AG09319 (cell line): ENCODE measurements at regions not wholly inside any gene's neighbourhood (a gene's known extent, or its start where the extent isn't known, plus 50 kb on each side); places are given as distances from the start of the nearest gene placed in this dataset.
"Not testable (repeated sequence)": the region's sequence is repeated elsewhere in the genome, so short reads cannot be mapped to it uniquely, and the experiment has no call there.

Experiments
- DNase-seq: peaks from one replicate; pipeline ENCODE4 v3.0.0-alpha.2; 2010; ENCODE audit warnings: low read depth; ENCODE audit errors: extremely low read depth
- CTCF ChIP-seq: IDR thresholded peaks from 2 replicates; pipeline ENCODE4 v1.5.1; 2011; ENCODE audit warnings: low read depth, mild to moderate bottlenecking, inconsistent platforms, low read length, moderate library complexity

GRCh38 chr4:130995988-130996387 is 1900.0 kb downstream of the C4orf33 start:
- TF ChIP-seq CTCF = no peak
- no peak for DNase-seq

DNA sequence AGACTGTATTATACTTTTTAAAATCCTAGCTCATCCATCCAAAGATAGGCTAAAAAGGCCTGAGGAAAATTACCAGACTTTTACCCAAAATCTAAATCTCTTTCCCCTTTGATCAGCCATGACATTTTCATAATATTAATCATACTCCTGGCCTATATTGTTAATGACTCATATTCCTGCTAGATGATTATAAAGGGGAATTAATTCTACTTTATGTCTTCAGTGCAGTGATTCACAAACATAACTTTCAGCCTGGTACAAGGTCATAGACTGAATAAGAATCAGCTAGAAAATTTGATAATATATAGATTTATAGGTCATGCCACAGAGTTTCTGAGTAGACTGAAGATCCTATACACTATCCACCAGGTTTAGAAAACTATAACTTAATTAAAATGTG is 1905.4 kb downstream of the C4orf33 start:
- no peak for TF ChIP-seq CTCF
- DNase-seq = no peak

DNA sequence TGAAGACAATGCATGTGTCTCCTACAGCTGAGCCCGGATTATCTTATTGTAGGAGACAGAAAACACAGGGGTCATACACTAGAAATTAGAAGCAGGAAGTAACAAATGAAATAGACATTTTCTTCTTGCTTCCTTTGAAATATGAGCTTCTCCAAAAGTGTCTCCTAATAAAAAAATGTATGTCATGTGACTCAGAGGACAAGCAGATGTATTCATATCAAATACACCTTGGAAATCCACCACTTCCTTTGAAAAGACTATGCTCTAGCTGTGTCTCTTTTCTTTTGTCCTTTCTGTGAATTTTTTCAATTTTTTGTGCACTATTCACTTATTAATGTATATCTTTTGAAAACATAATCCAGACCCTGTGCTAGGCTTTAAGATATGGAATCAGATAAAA is 1906.2 kb downstream of the C4orf33 start:
- TF ChIP-seq CTCF = no peak
- no peak for DNase-seq

GRCh38 chr4:131006388-131006787 is 1910.4 kb downstream of the C4orf33 start:
- no peak for DNase-seq
- no peak for TF ChIP-seq CTCF

DNA sequence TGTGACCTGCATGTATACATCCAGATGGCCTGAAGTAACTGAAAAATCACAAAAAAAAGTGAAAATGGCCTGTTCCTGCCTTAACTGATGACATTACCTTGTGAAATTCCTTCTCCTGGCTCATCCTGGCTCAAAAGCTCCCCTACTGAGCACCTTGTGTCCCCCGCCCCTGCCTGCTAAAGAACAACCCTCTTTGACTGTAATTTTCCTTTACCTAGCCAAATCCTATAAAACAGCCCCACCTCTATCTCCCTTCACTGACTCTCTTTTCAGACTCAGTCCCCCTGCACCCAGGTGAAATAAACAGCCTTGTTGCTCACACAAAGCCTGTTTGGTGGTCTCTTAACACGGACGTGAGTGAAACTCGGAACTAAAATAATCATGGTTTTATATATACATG is 1916.0 kb downstream of the C4orf33 start:
- not testable (repeated sequence) for DNase-seq

DNA sequence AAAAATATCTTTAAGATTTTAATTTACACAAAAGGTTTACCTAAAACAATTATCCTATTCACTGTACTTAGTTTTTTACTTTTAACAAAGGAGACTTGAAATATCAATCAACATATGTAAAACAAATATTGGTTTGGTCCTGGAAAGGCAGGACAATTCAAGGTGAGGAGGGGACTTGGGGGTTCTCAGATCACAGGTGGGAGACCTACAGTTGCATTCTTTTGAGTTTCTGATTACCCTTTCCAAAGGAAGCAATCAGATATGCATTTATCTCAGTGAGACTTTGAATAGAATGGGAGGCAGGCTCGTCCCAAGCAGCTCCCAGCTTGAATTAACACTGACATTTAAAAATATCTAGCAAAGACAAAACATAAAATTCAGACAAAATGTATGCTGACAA is 1917.3 kb downstream of the C4orf33 start:
- DNase-seq = no peak
- no peak for TF ChIP-seq CTCF

DNA sequence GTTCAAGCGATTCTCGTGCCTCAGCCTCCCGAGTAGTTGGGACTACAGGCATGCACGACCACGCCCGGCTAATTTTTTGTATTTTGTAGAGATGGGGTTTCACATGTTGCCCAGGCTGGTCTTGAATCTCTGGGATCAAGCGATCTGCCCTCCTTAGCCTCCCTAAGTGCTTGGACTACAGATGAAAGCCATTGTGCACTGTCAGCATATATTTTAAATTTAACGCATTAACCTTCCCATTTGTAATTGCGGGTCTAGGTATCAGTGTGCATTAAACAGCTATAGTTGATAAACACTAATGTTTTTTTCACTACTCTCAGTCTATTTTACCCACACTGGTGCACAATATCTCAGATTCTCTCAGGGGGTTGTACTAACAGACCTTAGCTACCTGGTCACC is 1930.8 kb downstream of the C4orf33 start:
- no peak for DNase-seq
- TF ChIP-seq CTCF = no peak

DNA sequence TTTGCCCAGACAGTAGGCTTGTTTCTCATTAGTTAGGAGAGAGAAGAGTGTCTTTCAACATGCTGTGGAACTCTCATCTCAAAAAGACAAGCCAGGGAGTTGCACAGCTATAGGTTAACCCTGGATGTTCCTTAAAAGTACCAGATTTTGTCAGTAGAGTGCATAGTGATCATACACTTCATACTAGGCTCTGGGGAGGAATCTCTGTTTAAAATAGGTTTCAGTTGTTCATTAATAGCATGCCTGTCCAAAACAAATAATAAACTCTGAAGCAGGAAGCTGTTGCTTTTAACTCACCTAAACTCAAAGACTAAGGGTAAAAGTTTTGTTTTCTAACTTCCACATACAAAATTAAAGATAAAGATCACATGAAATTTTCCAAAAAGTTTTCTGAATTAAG is 1948.4 kb downstream of the C4orf33 start:
- DNase-seq = no peak
- no peak for TF ChIP-seq CTCF
